SU-DHL-6 (cell line): ENCODE measurements at regions not wholly inside any gene's neighbourhood (a gene's known extent, or its start where the extent isn't known, plus 50 kb on each side); places are given as distances from the start of the nearest gene placed in this dataset.

ENCODE experiments used
- H2AFZ ChIP-seq: fragments of 200-600 bp; sonication (generic); 2 replicates; pipeline ENCODE4 v1.6.1; 2014; ENCODE audit warnings: low read depth, mild to moderate bottlenecking, moderate library complexity, mixed read lengths, antibody characterized with exemption, low read length; ENCODE audit not compliant: severe bottlenecking
- H3F3A ChIP-seq: fragments of 200-600 bp; shearing (Covaris generic); 2 replicates; pipeline ENCODE4 v1.6.0; 2016; ENCODE audit warnings: antibody characterized with exemption, mild to moderate bottlenecking; ENCODE audit not compliant: insufficient read depth
- H3K27ac ChIP-seq: fragments of 200-600 bp; sonication (generic); 2 replicates; pipeline ENCODE4 v1.5.1; 2016; ENCODE audit warnings: low read depth, mild to moderate bottlenecking, low read length, moderate library complexity, mixed read lengths
- H3K27me3 ChIP-seq: fragments of 200-600 bp; sonication (generic), shearing (Covaris generic); 2 replicates; pipeline ENCODE4 v1.6.0; 2014; ENCODE audit warnings: mild to moderate bottlenecking, low read length
- H3K36me3 ChIP-seq: fragments of 200-600 bp; sonication (generic); 2 replicates; pipeline ENCODE4 v1.6.1; 2014; ENCODE audit warnings: mild to moderate bottlenecking, low read length, mixed read lengths
- H3K4me2 ChIP-seq: fragments of 300-600, 200-600 bp; shearing (Covaris generic), sonication (generic); 2 replicates; pipeline ENCODE4 v1.6.0; 2014; ENCODE audit warnings: low read length, low read depth, mild to moderate bottlenecking; ENCODE audit not compliant: poor library complexity, severe bottlenecking
- H3K4me3 ChIP-seq: fragments of 200-600 bp; sonication (generic); 2 replicates; pipeline ENCODE4 v1.5.1; 2014; ENCODE audit warnings: antibody characterized with exemption, low read length, mild to moderate bottlenecking, mixed read lengths; ENCODE audit not compliant: insufficient read depth, poor library complexity, severe bottlenecking
- H3K79me2 ChIP-seq: fragments of 200-600 bp; sonication (generic); 2 replicates; pipeline ENCODE4 v1.6.1; 2014; ENCODE audit warnings: mild to moderate bottlenecking, low read length, moderate library complexity; ENCODE audit not compliant: insufficient read depth
- H3K9ac ChIP-seq: fragments of 200-600 bp; sonication (generic); 2 replicates; pipeline ENCODE4 v1.7.0; 2014; ENCODE audit warnings: mild to moderate bottlenecking, low read length
- H3K9me2 ChIP-seq: fragments of 200-600 bp; sonication (generic); replicated peaks from 2 replicates; pipeline ENCODE4 v1.6.1; 2014; ENCODE audit warnings: low read length; ENCODE audit not compliant: insufficient read depth
- H3K9me3 ChIP-seq: fragments of 200-600 bp; sonication (generic); 2 replicates; pipeline ENCODE4 v1.6.1; 2014; ENCODE audit warnings: low read length, mixed read lengths; ENCODE audit not compliant: insufficient read depth
- H4K20me1 ChIP-seq: fragments of 200-600 bp; sonication (generic); 2 replicates; pipeline ENCODE4 v1.6.1; 2014; ENCODE audit warnings: low read depth, mild to moderate bottlenecking, antibody characterized with exemption, low read length, moderate library complexity, mixed read lengths
- CTCF ChIP-seq: fragments of 200-600 bp; sonication (generic); IDR thresholded peaks from one replicate; pipeline ENCODE4 v1.5.1; 2017; ENCODE audit warnings: antibody characterized with exemption, mild to moderate bottlenecking, low read length, moderate library complexity; ENCODE audit not compliant: insufficient read depth, poor library complexity, severe bottlenecking
- EZH2phosphoT487 ChIP-seq: fragments of 200-600 bp; sonication (generic), shearing (Covaris generic); conservative IDR thresholded peaks from 2 replicates; pipeline ENCODE4 v1.6.1; 2018; ENCODE audit warnings: mild to moderate bottlenecking, antibody characterized with exemption, low read length, moderate library complexity, mixed read lengths

GRCh38 chr14:84436528-84436927 is 1093.4 kb upstream of the FLRT2 start:
- no peaks in the 10 kb centered on the region for H3K9me3 ChIP-seq
- H3K27ac ChIP-seq = no peak overlapping the region
- no peaks in the 10 kb centered on the region for H3K36me3 ChIP-seq
- no peaks in the 10 kb centered on the region for H4K20me1 ChIP-seq
- H3F3A ChIP-seq = no peaks in the 10 kb centered on the region
- H3K9ac ChIP-seq = no peak overlapping the region
- H3K4me3 ChIP-seq = no peak overlapping the region
- H2AFZ ChIP-seq = no peak overlapping the region
- no peak overlapping the region for H3K4me2 ChIP-seq
- no peaks in the 10 kb centered on the region for H3K9me2 ChIP-seq
- no peaks in the 10 kb centered on the region for H3K79me2 ChIP-seq
- H3K27me3 ChIP-seq = no peaks in the 10 kb centered on the region
- TF ChIP-seq EZH2phosphoT487 (no peak), CTCF (no peak)

- no peak overlapping the region for H3K27ac ChIP-seq
- no peaks in the 10 kb centered on the region for H3F3A ChIP-seq
- no peak overlapping the region for H3K4me3 ChIP-seq
- H3K4me2 ChIP-seq = no peak overlapping the region
- H3K9me3 ChIP-seq = no peaks in the 10 kb centered on the region
- no peaks in the 10 kb centered on the region for H3K9me2 ChIP-seq
- TF ChIP-seq CTCF (no peak), EZH2phosphoT487 (no peak)
- no peak overlapping the region for H2AFZ ChIP-seq
- no peaks in the 10 kb centered on the region for H4K20me1 ChIP-seq
- no peaks in the 10 kb centered on the region for H3K79me2 ChIP-seq
- no peaks in the 10 kb centered on the region for H3K36me3 ChIP-seq
- H3K27me3 ChIP-seq = no peaks in the 10 kb centered on the region
- H3K9ac ChIP-seq = no peak overlapping the region
Measured at GRCh38 chr14:84442521-84442920, 1087.4 kb upstream of the FLRT2 start.

GRCh38 chr14:84445486-84445885 is 1084.5 kb upstream of the FLRT2 start:
- Histone ChIP-seq H3K27me3 (no peaks in the 10 kb centered on the region), H3K27ac (no peak overlapping the region), H2AFZ (no peak overlapping the region), H3K36me3 (no peaks in the 10 kb centered on the region), H3K9me2 (no peaks in the 10 kb centered on the region), H3K9ac (no peak overlapping the region), H3K4me3 (no peak overlapping the region), H4K20me1 (no peaks in the 10 kb centered on the region), H3K79me2 (no peaks in the 10 kb centered on the region), H3F3A (no peaks in the 10 kb centered on the region), H3K9me3 (no peaks in the 10 kb centered on the region), H3K4me2 (no peak overlapping the region)
- TF ChIP-seq CTCF (no peak), EZH2phosphoT487 (no peak)
